LNCaP clone FGC (cell line): ENCODE measurements at regions not wholly inside any gene's neighbourhood (a gene's known extent, or its start where the extent isn't known, plus 50 kb on each side); places are given as distances from the start of the nearest gene placed in this dataset.

ENCODE experiments used
- DNase-seq: peaks from one replicate; pipeline ENCODE4 v3.0.0-alpha.2; 2011; ENCODE audit warnings: low read depth
- H3K4me3 ChIP-seq: 2 replicates; pipeline ENCODE4 v1.5.1; 2011; ENCODE audit warnings: mild to moderate bottlenecking, low read depth, low read length, control low read depth
- CTCF ChIP-seq: IDR thresholded peaks from 2 replicates; pipeline ENCODE4 v1.5.1; 2012; ENCODE audit warnings: mild to moderate bottlenecking; ENCODE audit not compliant: control insufficient read depth, insufficient read depth; ENCODE audit errors: extremely low read depth

GRCh38 chr1:4027008-4027407, 126.9 kb upstream of the C1orf174 start:
- H3K4me3 ChIP-seq, result no peak overlapping the region
- no peak for DNase-seq
- no peak for TF ChIP-seq CTCF

- no peak for DNase-seq
- no peak overlapping the region for H3K4me3 ChIP-seq
These were observed 127.5 kb upstream of the C1orf174 start for GRCh38 chr1:4027492-4028138.

GRCh38 chr1:4028139-4028501, 128.0 kb upstream of the C1orf174 start:
- TF ChIP-seq CTCF, result no peak
- no peak for DNase-seq
- H3K4me3 ChIP-seq, result no peak overlapping the region

More at GRCh38 chr1:4027492-4028138, 127.5 kb upstream of the C1orf174 start:
- no peak for TF ChIP-seq CTCF

DNA sequence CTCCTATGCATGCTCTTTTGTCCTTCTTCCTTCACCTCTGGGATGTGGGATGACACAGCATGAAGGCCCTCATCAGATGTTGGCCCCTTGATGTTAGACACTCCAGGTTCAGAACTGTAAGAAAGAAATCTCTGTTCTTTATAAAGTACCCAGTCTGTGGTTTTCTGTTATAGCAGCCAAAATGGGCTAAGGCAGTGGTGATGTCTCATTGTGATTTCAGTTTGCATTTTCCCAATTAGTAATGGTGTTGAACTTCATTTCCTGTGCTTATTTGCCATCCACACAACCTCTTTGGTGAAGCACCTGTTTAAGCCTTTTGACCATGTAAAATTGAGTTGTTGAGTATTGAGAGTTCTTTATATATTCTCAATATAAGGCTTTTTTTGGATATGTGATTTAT, 129.3 kb upstream of the C1orf174 start:
- H3K4me3 ChIP-seq, result no peak overlapping the region
- TF ChIP-seq CTCF, result no peak
- DNase-seq, result no peak

DNA sequence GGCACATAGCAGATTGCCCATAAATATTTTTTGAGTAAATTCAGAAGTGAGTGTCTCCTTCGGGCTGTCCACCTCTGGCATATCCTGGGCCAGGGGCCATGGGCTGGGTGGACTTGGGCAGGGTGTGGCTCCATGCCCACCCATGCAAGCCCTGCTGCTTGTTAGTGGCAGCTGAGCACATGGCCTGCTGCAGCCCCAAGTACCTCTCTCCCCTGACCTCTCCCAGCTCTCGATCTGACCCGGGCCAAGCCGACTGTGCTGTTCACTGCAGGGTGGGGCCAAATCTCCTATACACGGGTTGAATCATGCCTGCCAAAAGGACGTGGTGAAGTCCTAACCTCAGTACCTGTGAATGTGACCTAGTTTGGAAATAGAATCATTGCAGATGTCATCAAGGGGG, 132.5 kb upstream of the C1orf174 start:
- TF ChIP-seq CTCF, result no peak
- no peak overlapping the region for H3K4me3 ChIP-seq
- no peak for DNase-seq

DNA sequence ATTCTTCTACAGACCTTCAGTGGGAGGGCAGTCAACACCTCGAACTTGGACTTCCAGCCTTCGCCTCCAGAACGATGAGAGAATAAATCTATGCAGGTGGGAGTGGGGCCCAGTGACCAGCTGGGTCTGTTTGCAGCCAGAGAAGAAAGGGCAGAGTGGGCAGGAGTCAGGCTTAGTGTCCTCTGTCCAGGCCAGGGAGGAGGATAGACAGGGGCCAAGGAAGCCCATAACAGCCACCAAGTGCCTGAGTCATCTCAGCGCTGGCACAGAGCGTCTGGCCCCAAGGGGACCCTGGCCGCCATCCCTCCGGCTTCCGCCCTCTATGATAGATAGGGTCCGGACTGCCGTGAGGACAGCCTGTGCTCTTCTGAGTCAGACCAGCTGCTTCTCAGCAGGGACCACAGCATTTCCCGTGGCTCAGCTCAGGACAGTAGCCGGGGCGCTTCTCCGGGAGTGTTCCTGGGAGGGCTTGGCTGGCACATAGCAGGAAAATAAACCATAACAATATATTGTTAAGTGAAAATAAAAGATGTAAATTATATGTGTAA, 133.1 kb upstream of the C1orf174 start:
- no peak for DNase-seq
- no peak for TF ChIP-seq CTCF
- no peak overlapping the region for H3K4me3 ChIP-seq

DNA sequence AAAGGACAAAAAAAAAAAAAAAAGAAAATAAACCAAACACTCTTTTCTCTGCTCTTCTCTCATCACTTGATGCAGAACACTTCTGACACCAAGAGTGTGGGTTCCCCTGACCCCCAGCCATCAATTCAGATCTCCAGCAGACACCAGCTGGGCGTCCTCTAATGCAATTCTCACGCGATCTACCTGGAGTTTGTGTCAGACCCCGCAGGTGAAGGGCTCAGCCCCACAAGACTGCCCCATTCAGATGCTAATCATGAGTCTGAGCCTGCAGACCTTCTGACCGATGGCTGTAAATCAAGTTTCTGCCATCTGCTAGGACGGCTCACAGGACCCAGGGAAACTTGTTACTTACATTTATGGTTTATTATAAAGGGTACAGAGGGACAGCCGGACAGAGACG, 133.6 kb upstream of the C1orf174 start:
- no peak overlapping the region for H3K4me3 ChIP-seq
- no peak for TF ChIP-seq CTCF
- DNase-seq, result no peak
